ENCODE measurements at regions not wholly inside any gene's neighbourhood (a gene's known extent, or its start where the extent isn't known, plus 50 kb on each side); places are given as distances from the start of the nearest gene placed in this dataset.

- Histone ChIP-seq H3K9me3 (no peaks in the 10 kb centered on the region), H3K27ac (no peak overlapping the region), H3K27me3 (no peaks in the 10 kb centered on the region), H3K4me3 (no peak overlapping the region), H3K36me3 (no peaks in the 10 kb centered on the region), H3K4me1 (no peaks in the 10 kb centered on the region)
- peak in 1 of 3 donors; percentile 4 for DNase-seq
- TF ChIP-seq POLR2A (IDR thresholded peaks at IDR 0.05) (no peak), CTCF (IDR thresholded peaks at IDR 0.05) (no peak)
- WGBS (ENCODE audit: insufficient coverage, low coverage, low lambda C conversion rate, missing lambda C conversion rate) = 41% methylated on average over 7 of the region's 13 CpGs
- intact Hi-C loops (cut with DNase I) = no loop called here
- ATAC-seq = no peak
Measured at GRCh38 chr10:130771491-130771946, 540.0 kb downstream of the TCERG1L start.

GRCh38 chr10:130772056-130772455 is 539.5 kb downstream of the TCERG1L start:
- Histone ChIP-seq H3K9me3 (no peaks in the 10 kb centered on the region), H3K4me3 (no peak overlapping the region), H3K4me1 (no peaks in the 10 kb centered on the region), H3K36me3 (no peaks in the 10 kb centered on the region), H3K27ac (no peak overlapping the region), H3K27me3 (no peaks in the 10 kb centered on the region)
- no peak for TF ChIP-seq CTCF (IDR thresholded peaks at IDR 0.05)
- no peak for TF ChIP-seq POLR2A (IDR thresholded peaks at IDR 0.05)
- 27% methylated on average over 4 of the region's 5 CpGs for WGBS (ENCODE audit: insufficient coverage, low coverage, low lambda C conversion rate, missing lambda C conversion rate)
- intact Hi-C loops (cut with DNase I) = no loop called here
- DNase-seq (no peak), ATAC-seq (no peak)

- Histone ChIP-seq H3K9me3 (no peaks in the 10 kb centered on the region), H3K27ac (no peak overlapping the region), H3K36me3 (no peaks in the 10 kb centered on the region), H3K27me3 (no peaks in the 10 kb centered on the region), H3K4me1 (no peaks in the 10 kb centered on the region), H3K4me3 (no peak overlapping the region)
- 45% methylated on average over 4 of the region's 5 CpGs for WGBS (ENCODE audit: insufficient coverage, low coverage, low lambda C conversion rate, missing lambda C conversion rate)
- DNase-seq (peak in 1 of 3 donors; percentile 2), ATAC-seq (no peak)
- intact Hi-C loops (cut with DNase I) = no loop called here
- no peak for TF ChIP-seq CTCF (IDR thresholded peaks at IDR 0.05)
Measured at GRCh38 chr10:130772676-130773075, 538.8 kb downstream of the TCERG1L start.

GRCh38 chr10:130773941-130774340 is 537.6 kb downstream of the TCERG1L start:
- H3K27me3 ChIP-seq = no peaks in the 10 kb centered on the region
- no peak for TF ChIP-seq CTCF (IDR thresholded peaks at IDR 0.05)
- TF ChIP-seq POLR2A (IDR thresholded peaks at IDR 0.05) = no peak
- ATAC-seq = no peak
- intact Hi-C loops (cut with DNase I) = no loop called here
- H3K4me1 ChIP-seq = no peaks in the 10 kb centered on the region
- H3K27ac ChIP-seq = no peak overlapping the region
- WGBS (ENCODE audit: insufficient coverage, low coverage, low lambda C conversion rate, missing lambda C conversion rate) = 34% methylated on average over 8 of the region's 8 CpGs
- no peaks in the 10 kb centered on the region for H3K9me3 ChIP-seq
- DNase-seq = no peak
- H3K4me3 ChIP-seq = no peak overlapping the region
- no peaks in the 10 kb centered on the region for H3K36me3 ChIP-seq

- DNase-seq (peak in 1 of 3 donors; percentile 26), ATAC-seq (no peak)
- Histone ChIP-seq H3K9me3 (no peaks in the 10 kb centered on the region), H3K27me3 (no peaks in the 10 kb centered on the region), H3K36me3 (no peaks in the 10 kb centered on the region), H3K27ac (no peak overlapping the region), H3K4me3 (no peak overlapping the region), H3K4me1 (no peaks in the 10 kb centered on the region)
- intact Hi-C loops (cut with DNase I) = no loop called here
- TF ChIP-seq CTCF (IDR thresholded peaks at IDR 0.05) (no peak), POLR2A (IDR thresholded peaks at IDR 0.05) (no peak)
- 23% methylated on average over 3 of the region's 6 CpGs for WGBS (ENCODE audit: insufficient coverage, low coverage, low lambda C conversion rate, missing lambda C conversion rate)
Measured at GRCh38 chr10:130774871-130775270, 536.6 kb downstream of the TCERG1L start.

Data from right lobe of liver (tissue), 6 donors.